Activated CD8-positive, alpha-beta T cell treated with anti-CD3 and anti-CD28 coated beads, Interleukin-2, amount 10 ng/mL, durations not matched to agents 7 days and 5 days (primary cell): ENCODE measurements at regions not wholly inside any gene's neighbourhood (a gene's known extent, or its start where the extent isn't known, plus 50 kb on each side); places are given as distances from the start of the nearest gene placed in this dataset.

Source experiments
- ATAC-seq: fragments of 150-1000 bp; cut with Tn5 transposase; one replicate; pipeline ENCODE4 v1.10.0; 2021; ENCODE audit warnings: moderate library complexity
- CTCF ChIA-PET: fragments of 350-600 bp; sonication (Branson Sonifier 250); formaldehyde crosslinking; loops from one replicate; lab custom pipeline; 2021; ENCODE audit warnings: antibody characterized with exemption; lab: Charles Lee
- POLR2A ChIA-PET: fragments of 350-600 bp; sonication (Branson Sonifier 250); formaldehyde crosslinking; loops from one replicate; lab custom pipeline; 2021; ENCODE audit warnings: antibody characterized with exemption; lab: Charles Lee
- DNase-seq: peaks from one replicate; pipeline ENCODE4 v3.0.0-alpha.2; 2020
- H3K27ac Mint-ChIP-seq: one replicate; pipeline ENCODE4 v1.8.0; 2021; ENCODE audit warnings: mild to moderate bottlenecking, mixed read lengths
- H3K27me3 Mint-ChIP-seq: one replicate; pipeline ENCODE4 v1.8.0; 2021; ENCODE audit warnings: low read depth, mixed read lengths
- H3K36me3 Mint-ChIP-seq: one replicate; pipeline ENCODE4 v1.8.0; 2021; ENCODE audit warnings: low read depth, mixed read lengths
- H3K4me1 Mint-ChIP-seq: one replicate; pipeline ENCODE4 v1.8.0; 2021; ENCODE audit warnings: low read depth, mixed read lengths
- H3K4me3 Mint-ChIP-seq: one replicate; pipeline ENCODE4 v1.8.0; 2021; ENCODE audit warnings: mild to moderate bottlenecking, mixed read lengths
- H3K9me3 Mint-ChIP-seq: one replicate; pipeline ENCODE4 v1.8.0; 2022; ENCODE audit warnings: mixed read lengths; ENCODE audit not compliant: insufficient read depth

DNA sequence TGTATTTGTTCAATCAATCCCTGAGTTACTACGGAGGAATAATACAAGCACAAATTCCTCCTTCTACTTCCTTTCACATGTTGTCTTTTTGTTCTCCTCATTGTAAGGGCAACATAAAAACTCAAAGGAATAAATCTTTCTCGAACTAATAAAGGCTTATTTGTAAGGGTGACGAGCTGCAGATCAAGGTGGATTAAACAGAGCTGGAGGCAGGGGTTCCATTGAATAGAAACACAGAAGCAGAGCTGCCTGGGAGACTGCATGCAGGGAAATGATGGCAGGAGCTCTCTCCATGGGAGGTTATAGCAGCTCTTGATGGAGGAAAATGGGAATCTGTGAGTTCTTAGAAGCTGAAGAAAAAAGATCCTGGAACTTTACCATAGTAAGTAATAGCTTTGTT is 160.2 kb downstream of the CYYR1 start:
- CTCF ChIA-PET: interaction anchor here (0.7 kb wide), 1 partner anchor 567 kb away, joined by 3 read pairs; no protein-coding TSS in a partner anchor
- H3K9me3 Mint-ChIP-seq: no peaks in the 10 kb centered on the region
- no peaks in the 10 kb centered on the region for H3K4me1 Mint-ChIP-seq

DNA sequence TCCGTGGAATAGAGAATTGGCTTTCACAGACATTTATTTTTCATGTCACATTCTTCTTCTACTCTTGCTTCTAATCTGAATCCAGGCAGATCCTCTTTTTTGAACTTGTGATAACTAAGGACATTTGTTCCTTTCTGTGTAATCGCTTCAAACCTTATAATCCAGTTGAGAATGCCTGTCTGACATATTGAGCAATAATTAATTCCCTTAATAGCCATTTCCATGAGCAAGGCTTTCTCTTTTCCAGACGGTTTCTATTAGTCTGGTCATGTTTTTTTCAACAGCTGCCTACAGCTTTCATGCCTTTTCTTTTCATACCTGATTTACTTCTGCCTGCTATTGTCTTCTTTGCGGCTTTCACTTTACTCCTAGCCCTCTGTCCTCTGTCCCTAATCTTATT is 163.4 kb downstream of the CYYR1 start:
- POLR2A ChIA-PET: no interaction called here
- Mint-ChIP-seq H3K27me3 (no peaks in the 10 kb centered on the region), H3K4me3 (no peak overlapping the region), H3K27ac (no peak overlapping the region), H3K9me3 (no peaks in the 10 kb centered on the region), H3K4me1 (peaks cover 11% of the 10 kb centered on the region), H3K36me3 (no peaks in the 10 kb centered on the region)
- DNase-seq: no peak
- ATAC-seq: no peak
- CTCF ChIA-PET: no interaction called here

More for the DNA sequence above, 160.2 kb downstream of the CYYR1 start:
- H3K27ac Mint-ChIP-seq: no peak overlapping the region
- ATAC-seq (no peak), DNase-seq (no peak)
- no peak overlapping the region for H3K4me3 Mint-ChIP-seq
- no peaks in the 10 kb centered on the region for H3K36me3 Mint-ChIP-seq
- H3K27me3 Mint-ChIP-seq: no peaks in the 10 kb centered on the region
- POLR2A ChIA-PET: no interaction called here

DNA sequence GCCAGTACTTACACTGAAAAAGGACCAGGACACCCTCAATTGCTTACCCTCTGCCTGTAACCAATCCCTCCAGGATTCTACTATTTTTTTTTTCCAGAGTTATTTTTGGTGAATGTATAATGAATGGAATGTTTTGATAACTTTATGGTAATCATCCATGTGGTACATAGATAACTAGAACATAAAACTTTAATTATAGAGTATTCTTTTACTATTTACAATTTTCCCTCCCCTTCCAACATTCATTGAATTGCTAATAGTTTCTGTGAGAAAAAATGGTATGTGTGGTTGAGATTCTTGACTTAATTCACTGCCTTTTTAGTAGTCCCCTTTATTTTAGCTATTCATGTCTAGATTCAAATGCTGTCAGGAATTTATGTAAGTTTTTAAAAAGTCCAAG is 164.6 kb downstream of the CYYR1 start:
- Mint-ChIP-seq H3K27ac (no peak overlapping the region), H3K27me3 (no peaks in the 10 kb centered on the region), H3K4me1 (peaks cover 11% of the 10 kb centered on the region), H3K36me3 (no peaks in the 10 kb centered on the region), H3K4me3 (no peak overlapping the region), H3K9me3 (no peaks in the 10 kb centered on the region)
- ChIA-PET CTCF (no interaction called here), POLR2A (no interaction called here)
- ATAC-seq (no peak), DNase-seq (no peak)

DNA sequence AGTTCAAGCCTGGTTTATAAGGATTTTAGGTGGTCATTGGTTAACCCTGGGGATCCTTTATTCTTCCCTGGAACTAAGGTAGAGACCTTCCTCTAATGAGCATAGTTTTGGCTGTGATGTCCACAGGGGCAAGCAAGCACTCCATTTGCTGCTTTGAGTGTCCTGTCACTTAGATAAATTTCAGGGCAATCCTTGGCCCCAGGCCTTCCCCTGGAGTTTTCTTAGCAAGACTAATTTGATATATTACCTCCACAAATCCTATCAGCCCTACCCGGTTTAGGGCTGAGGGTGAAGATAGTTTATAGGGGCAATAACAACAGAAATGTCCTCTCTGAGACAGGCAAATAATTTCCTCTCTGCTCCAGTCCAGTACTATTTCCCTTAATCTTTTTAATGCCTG is 166.6 kb downstream of the CYYR1 start:
- no peak overlapping the region for H3K4me3 Mint-ChIP-seq

DNA sequence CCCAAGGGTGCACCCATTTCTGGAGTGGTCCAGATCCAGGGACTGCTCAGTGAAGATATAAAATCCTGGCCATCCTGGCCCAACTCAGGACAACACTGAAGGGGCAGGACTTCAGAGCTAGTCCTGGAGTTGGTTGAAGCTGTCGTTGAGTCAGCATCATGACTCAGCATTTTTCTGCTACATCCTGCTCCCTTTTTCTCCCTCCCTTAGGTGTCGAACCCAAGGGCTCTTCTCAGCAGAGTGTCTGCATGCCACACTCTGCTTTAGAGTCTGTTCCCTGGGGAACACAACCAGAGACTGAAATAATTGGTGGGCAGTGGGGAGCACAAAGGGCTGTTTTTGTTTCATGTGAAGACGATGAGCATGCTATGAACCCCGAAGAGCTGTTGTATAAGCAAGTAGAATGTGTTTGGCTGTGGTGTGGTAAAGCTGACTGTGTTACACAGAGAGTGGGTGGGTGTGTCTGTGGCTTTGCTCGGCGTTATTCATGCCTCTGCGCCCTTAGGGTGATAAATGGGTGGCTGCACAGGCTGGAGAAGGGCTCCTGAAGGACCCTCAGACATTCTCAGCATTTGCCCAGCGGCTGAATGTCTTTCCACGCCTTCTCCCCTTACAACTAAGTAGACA is 167.2 kb downstream of the CYYR1 start:
- no peak overlapping the region for H3K27ac Mint-ChIP-seq
- ChIA-PET POLR2A (interaction anchor here (0.7 kb wide), 1 partner anchor 750 kb away, joined by 3 read pairs; no protein-coding TSS in a partner anchor), CTCF (no interaction called here)
- no peaks in the 10 kb centered on the region for H3K36me3 Mint-ChIP-seq
- DNase-seq: no peak
- peaks cover 11% of the 10 kb centered on the region for H3K4me1 Mint-ChIP-seq
- no peaks in the 10 kb centered on the region for H3K27me3 Mint-ChIP-seq
- no peaks in the 10 kb centered on the region for H3K9me3 Mint-ChIP-seq
- H3K4me3 Mint-ChIP-seq: no peak overlapping the region
- no peak for ATAC-seq

More for the DNA sequence above, 166.6 kb downstream of the CYYR1 start:
- POLR2A ChIA-PET: interaction anchor here (0.7 kb wide), 1 partner anchor 751 kb away, joined by 3 read pairs; no protein-coding TSS in a partner anchor
- Mint-ChIP-seq H3K36me3 (no peaks in the 10 kb centered on the region), H3K27me3 (no peaks in the 10 kb centered on the region), H3K4me1 (peaks cover 11% of the 10 kb centered on the region), H3K27ac (no peak overlapping the region), H3K9me3 (no peaks in the 10 kb centered on the region)
- CTCF ChIA-PET: no interaction called here
- DNase-seq (no peak), ATAC-seq (no peak)

DNA sequence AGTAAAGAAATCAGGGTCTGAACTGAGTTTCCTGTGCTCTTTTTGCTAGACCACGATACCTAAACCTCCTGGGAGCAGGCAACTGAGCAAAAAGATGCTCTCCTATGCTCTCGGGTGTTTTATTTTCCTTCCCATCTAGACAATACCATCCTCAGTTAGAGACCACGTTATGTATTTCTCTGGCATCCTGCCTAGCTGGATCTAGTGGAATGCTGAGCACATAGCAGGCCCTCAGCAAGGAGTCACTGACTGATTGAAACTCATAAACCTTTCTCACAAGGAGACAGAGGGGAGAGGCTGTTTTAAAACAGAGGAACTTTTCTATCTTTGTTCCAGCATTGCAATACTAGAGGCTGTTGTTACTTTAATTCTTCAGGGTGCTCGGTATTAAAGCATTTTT is 168.0 kb downstream of the CYYR1 start:
- peaks cover 11% of the 10 kb centered on the region for H3K4me1 Mint-ChIP-seq
- ChIA-PET POLR2A (no interaction called here), CTCF (no interaction called here)
- H3K9me3 Mint-ChIP-seq: no peaks in the 10 kb centered on the region
- DNase-seq (no peak), ATAC-seq (no peak)
- H3K4me3 Mint-ChIP-seq: no peak overlapping the region
- no peaks in the 10 kb centered on the region for H3K27me3 Mint-ChIP-seq
- no peaks in the 10 kb centered on the region for H3K36me3 Mint-ChIP-seq
- H3K27ac Mint-ChIP-seq: no peak overlapping the region

DNA sequence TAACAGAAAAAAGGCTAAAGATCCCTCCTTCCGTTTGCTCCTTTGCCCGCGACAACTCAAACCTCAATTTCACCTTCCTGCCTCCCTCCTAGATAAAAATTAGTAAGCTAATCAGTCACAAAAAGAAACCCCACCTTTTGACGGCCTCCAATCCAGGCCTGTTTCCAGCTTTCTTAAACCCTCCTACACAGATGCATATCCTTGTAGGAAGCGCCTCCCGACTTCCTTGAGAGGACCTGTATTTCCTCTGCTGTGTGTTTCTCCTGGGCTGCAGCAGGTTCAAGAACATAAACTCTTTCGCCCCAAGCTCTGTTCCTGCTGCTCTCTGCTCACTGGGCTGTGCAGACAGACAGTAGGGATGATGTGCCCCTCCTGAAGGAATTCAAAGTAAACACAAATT is 168.8 kb downstream of the CYYR1 start:
- no peaks in the 10 kb centered on the region for H3K27me3 Mint-ChIP-seq
- H3K9me3 Mint-ChIP-seq: no peaks in the 10 kb centered on the region
- H3K27ac Mint-ChIP-seq: no peak overlapping the region
- ATAC-seq (no peak), DNase-seq (no peak)
- CTCF ChIA-PET: no interaction called here
- POLR2A ChIA-PET: no interaction called here
- no peaks in the 10 kb centered on the region for H3K36me3 Mint-ChIP-seq
- peaks cover 11% of the 10 kb centered on the region for H3K4me1 Mint-ChIP-seq
- H3K4me3 Mint-ChIP-seq: no peak overlapping the region

DNA sequence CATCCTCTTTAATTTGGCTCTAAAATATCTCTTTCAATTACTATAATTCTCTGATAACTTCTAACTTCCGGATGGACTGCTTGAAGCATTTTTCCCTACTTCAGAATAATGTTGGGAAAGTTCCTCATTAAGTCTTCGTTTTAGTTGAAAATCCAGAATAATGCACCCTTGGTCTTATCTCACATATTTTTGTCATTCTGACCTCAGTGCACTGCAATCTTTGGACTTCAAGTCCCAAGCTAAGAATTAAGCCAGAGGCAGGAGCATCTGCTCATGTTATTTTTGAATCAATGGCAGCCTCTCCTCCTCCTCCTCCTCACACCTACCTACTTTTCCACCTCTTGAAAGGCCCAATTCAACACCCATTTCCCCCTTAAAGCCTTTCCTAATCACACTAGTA is 169.8 kb downstream of the CYYR1 start:
- DNase-seq: no peak
- POLR2A ChIA-PET: no interaction called here
- Mint-ChIP-seq H3K27ac (no peak overlapping the region), H3K36me3 (no peaks in the 10 kb centered on the region), H3K4me1 (peaks cover 11% of the 10 kb centered on the region), H3K4me3 (no peak overlapping the region), H3K9me3 (no peaks in the 10 kb centered on the region), H3K27me3 (no peaks in the 10 kb centered on the region)
- ATAC-seq: no peak
- CTCF ChIA-PET: no interaction called here

DNA sequence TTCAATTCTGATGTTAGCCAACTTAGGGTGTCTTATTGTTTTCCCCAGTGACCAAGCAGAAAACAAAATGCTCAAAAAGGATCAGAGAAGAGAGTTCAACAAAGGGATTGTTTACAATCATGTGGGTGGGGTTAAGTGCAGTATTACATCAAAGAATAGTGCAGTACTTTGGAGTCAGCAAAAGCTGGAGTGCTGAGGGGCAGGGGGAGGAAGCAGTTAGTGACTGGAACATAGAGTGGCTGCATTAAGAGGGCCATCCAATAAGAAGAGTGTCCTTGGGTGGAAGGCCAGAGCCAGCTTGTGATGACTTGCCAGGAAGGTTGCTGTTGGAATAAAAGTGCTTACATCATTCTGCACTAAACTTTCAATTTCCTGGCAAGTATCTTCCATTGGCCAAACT is 175.5 kb downstream of the CYYR1 start:
- ATAC-seq (no peak), DNase-seq (no peak)
- H3K4me1 Mint-ChIP-seq: no peaks in the 10 kb centered on the region
- CTCF ChIA-PET: no interaction called here
- H3K36me3 Mint-ChIP-seq: no peaks in the 10 kb centered on the region
- POLR2A ChIA-PET: no interaction called here
- no peak overlapping the region for H3K4me3 Mint-ChIP-seq
- no peak overlapping the region for H3K27ac Mint-ChIP-seq
- H3K27me3 Mint-ChIP-seq: no peaks in the 10 kb centered on the region
- H3K9me3 Mint-ChIP-seq: no peaks in the 10 kb centered on the region

DNA sequence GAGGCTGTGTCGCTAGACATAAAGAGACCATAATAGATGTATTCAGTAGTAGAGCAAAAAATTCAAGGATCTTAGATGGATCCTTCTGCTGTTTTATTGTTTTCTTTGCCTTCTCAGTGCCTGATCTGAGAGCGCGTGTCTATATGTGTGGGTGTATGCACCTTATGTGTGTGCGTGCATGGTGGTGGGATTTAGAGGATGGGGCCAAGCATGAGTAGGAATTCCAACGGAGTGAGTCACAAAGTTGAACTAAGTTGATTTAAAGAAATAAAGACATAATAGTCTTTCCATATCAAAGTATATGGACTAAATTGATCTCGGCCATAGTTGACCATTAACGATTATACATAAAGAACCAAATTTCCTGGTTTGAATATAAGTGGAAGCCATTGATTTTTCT is 178.7 kb downstream of the CYYR1 start:
- Mint-ChIP-seq H3K36me3 (no peaks in the 10 kb centered on the region), H3K27ac (no peak overlapping the region), H3K9me3 (no peaks in the 10 kb centered on the region), H3K4me1 (no peaks in the 10 kb centered on the region), H3K4me3 (no peak overlapping the region), H3K27me3 (no peaks in the 10 kb centered on the region)
- ChIA-PET POLR2A (no interaction called here), CTCF (no interaction called here)
- DNase-seq: no peak
- ATAC-seq: no peak

DNA sequence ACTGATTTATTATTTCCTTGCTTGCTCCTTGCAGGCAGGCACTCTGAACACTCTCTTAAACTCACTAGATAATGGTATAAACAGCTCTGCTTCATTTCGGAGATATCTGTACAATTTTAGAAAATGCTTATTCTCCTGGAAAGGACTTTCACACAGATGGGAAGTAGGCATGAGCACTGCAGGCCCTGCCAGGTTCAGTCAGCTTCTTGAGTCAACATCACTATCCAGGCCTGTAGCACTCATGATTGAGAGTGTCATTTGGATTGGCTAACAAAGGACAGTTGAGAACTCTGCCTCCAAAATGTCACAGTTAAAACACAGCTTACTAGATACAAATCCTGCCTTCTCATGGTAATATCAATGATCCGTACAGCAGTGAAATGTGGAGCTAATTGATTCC is 181.9 kb downstream of the CYYR1 start:
- no peaks in the 10 kb centered on the region for H3K36me3 Mint-ChIP-seq
- POLR2A ChIA-PET: no interaction called here
- CTCF ChIA-PET: no interaction called here
- H3K4me3 Mint-ChIP-seq: no peak overlapping the region
- no peaks in the 10 kb centered on the region for H3K9me3 Mint-ChIP-seq
- no peak overlapping the region for H3K27ac Mint-ChIP-seq
- H3K27me3 Mint-ChIP-seq: no peaks in the 10 kb centered on the region
- no peak for ATAC-seq
- H3K4me1 Mint-ChIP-seq: no peaks in the 10 kb centered on the region
- DNase-seq: no peak

DNA sequence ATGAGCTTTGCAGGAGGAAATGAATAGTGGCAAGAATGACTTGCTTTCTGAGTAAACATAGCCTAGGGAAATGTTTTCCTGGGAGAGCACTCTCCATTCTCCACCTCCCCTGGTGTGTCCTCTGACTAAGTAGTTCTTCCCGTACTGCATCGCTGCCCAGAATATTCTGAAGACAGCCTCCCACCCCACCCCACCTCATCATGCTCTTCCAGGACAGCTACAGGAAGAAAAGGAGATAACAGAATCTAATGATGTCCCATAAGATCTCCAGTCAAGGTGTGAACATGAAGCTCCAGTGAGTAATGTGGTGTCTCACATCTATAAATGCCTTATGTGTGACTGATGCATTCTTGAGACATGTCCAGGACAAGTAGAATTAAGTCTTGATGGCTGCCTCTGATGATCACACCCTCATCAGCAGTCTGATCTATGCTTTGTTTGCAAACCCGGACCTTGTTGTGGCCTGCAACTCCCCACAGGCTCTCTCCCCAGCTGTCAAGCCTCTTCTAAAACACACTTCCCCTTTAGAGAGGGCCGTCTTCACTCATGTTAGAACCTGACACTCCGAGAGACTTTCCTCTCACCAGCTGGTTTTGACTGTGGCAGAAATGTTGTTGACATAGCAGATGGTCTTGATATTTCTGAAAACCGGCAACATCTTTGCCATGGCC is 183.0 kb downstream of the CYYR1 start:
- H3K27ac Mint-ChIP-seq: no peak overlapping the region
- H3K36me3 Mint-ChIP-seq: no peaks in the 10 kb centered on the region
- DNase-seq (no peak), ATAC-seq (no peak)
- CTCF ChIA-PET: no interaction called here
- no peaks in the 10 kb centered on the region for H3K4me1 Mint-ChIP-seq
- POLR2A ChIA-PET: no interaction called here
- no peaks in the 10 kb centered on the region for H3K9me3 Mint-ChIP-seq
- H3K4me3 Mint-ChIP-seq: no peak overlapping the region
- no peaks in the 10 kb centered on the region for H3K27me3 Mint-ChIP-seq
